ENCODE measurements at regions not wholly inside any gene's neighbourhood (a gene's known extent, or its start where the extent isn't known, plus 50 kb on each side); places are given as distances from the start of the nearest gene placed in this dataset.

DNA sequence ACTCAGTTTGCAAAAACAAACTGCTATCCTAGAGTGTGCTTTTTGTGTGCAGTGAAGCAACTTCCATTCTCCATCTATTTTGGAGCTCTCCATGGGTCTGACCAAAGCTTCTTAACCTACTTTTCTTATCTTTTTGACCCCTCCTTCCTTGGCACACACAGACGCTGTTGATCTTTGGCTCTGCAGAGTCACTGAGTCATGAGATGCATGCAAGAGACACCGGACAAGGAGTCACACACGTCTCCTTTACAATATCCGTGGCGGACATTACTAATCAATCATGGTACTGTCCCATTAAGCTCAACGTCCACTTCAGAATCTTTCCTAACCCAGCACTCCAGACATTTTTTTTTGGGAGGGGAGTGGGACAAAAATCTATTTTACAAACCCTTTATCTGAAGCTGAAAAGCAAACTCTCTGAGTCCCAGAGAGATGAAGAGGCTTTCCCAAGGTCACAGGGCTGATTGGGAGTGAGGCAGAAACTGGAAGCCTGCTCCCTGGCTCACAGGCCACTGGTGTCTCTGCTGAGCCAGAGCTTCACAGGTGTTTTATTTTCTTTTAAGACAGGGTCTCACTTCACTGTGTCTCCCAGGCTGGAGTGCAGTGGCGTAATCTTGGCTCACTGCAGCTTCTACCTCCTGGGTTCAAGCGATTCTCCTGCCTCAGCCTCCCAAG lies 165.8 kb upstream of the SYT13 start:
- no peak for TF ChIP-seq SIN3A (IDR thresholded peaks at IDR 0.05; ENCODE audit: borderline replicate concordance, insufficient read depth, low read length)
- no peak for TF ChIP-seq FOXP2 (optimal IDR thresholded peaks at IDR 0.05; ENCODE audit: borderline replicate concordance, extremely low read depth, extremely low read length, insufficient read depth)
- TF ChIP-seq REST (IDR thresholded peaks at IDR 0.05; ENCODE audit: insufficient read depth in 1 of 2, low read depth in 2 of 2, low read length in 2 of 2): no peak
- TF ChIP-seq POLR2AphosphoS5 (IDR thresholded peaks at IDR 0.05; ENCODE audit: low read depth, low read length): no peak
- TF ChIP-seq TAF1 (IDR thresholded peaks at IDR 0.05; ENCODE audit: borderline replicate concordance, insufficient read depth, low read length): no peak

DNA sequence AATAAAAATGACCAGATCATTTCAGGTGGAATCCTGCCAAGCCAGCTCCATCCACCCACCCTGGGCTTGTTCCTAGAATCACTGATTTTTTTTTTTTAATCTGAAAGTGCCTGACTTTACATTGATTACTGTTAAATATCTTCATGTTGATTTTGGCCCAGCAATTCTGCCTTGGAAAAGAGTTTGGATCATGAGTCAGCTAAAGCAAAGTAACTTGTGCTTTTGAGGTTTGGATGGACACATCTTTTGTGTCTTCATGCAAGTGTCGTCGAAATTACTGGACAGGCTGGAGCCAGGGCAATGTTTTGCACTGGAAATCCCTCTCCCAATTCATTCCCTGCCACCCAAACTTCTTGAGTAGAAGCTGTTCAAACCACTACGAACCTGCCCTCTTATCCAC lies 164.0 kb upstream of the SYT13 start:
- TF ChIP-seq SIN3A (IDR thresholded peaks at IDR 0.05; ENCODE audit: borderline replicate concordance, insufficient read depth, low read length) (no peak), POLR2AphosphoS5 (IDR thresholded peaks at IDR 0.05; ENCODE audit: low read depth, low read length) (no peak), TAF1 (IDR thresholded peaks at IDR 0.05; ENCODE audit: borderline replicate concordance, insufficient read depth, low read length) (no peak), REST (IDR thresholded peaks at IDR 0.05; ENCODE audit: insufficient read depth in 1 of 2, low read depth in 2 of 2, low read length in 2 of 2) (no peak), FOXP2 (optimal IDR thresholded peaks at IDR 0.05; ENCODE audit: borderline replicate concordance, extremely low read depth, extremely low read length, insufficient read depth) (no peak)

DNA sequence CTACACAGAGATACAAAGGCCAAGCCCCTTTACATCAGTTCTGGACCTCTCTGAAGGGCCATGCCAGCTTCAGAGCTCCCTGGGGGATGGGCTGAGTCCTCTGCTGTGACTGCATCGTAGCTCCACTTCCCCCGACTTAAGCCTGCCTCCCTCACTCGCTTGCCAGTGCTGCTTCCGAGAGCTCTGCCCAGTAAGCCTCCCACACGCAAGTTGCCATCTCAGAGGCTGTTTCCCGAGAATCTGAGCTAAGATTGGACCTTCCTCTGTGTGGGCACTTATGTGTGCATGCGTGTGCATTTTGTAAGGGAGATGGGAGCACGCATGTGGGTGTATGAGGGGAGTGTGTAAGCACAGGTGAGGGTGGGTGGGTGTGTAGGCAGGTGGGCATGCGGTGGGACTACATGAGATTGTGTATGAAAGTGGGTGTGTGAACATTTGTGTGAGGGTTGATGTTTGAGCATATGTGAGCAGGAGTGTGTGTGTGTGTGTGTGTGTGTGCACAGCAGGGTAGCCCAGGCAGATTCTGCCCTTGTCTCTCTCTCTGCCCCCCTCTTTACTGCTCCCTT lies 163.0 kb upstream of the SYT13 start:
- no peak for TF ChIP-seq POLR2AphosphoS5 (IDR thresholded peaks at IDR 0.05; ENCODE audit: low read depth, low read length)
- no peak for TF ChIP-seq REST (IDR thresholded peaks at IDR 0.05; ENCODE audit: insufficient read depth in 1 of 2, low read depth in 2 of 2, low read length in 2 of 2)
- no peak for TF ChIP-seq TAF1 (IDR thresholded peaks at IDR 0.05; ENCODE audit: borderline replicate concordance, insufficient read depth, low read length)
- TF ChIP-seq SIN3A (IDR thresholded peaks at IDR 0.05; ENCODE audit: borderline replicate concordance, insufficient read depth, low read length): no peak
- TF ChIP-seq FOXP2 (optimal IDR thresholded peaks at IDR 0.05; ENCODE audit: borderline replicate concordance, extremely low read depth, extremely low read length, insufficient read depth): no peak

DNA sequence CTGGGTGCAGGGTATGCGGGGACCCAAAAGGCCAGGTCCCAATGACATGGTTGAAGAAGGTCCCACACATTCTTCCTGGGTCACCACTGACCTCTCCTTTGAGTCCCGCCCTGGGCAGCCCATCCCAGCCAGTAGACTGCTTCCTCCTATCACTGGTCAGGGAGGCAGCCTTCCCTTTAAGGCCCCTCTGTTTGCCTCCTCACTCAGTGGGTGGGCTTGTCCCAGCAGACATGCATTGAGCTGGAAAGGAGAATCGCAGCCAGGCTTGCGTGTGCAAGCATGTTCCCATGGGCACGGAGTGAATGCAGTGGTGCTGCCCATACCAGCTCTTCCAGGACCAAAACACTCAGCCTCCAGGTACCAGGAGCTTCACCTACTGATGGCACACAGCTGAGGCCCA lies 162.4 kb upstream of the SYT13 start:
- TF ChIP-seq REST (IDR thresholded peaks at IDR 0.05; ENCODE audit: insufficient read depth in 1 of 2, low read depth in 2 of 2, low read length in 2 of 2): no peak
- TF ChIP-seq TAF1 (IDR thresholded peaks at IDR 0.05; ENCODE audit: borderline replicate concordance, insufficient read depth, low read length): no peak
- TF ChIP-seq FOXP2 (optimal IDR thresholded peaks at IDR 0.05; ENCODE audit: borderline replicate concordance, extremely low read depth, extremely low read length, insufficient read depth): no peak
- no peak for TF ChIP-seq SIN3A (IDR thresholded peaks at IDR 0.05; ENCODE audit: borderline replicate concordance, insufficient read depth, low read length)
- TF ChIP-seq POLR2AphosphoS5 (IDR thresholded peaks at IDR 0.05; ENCODE audit: low read depth, low read length): no peak
